Type B pancreatic cell (in vitro differentiated cells): ENCODE measurements at regions not wholly inside any gene's neighbourhood (a gene's known extent, or its start where the extent isn't known, plus 50 kb on each side); places are given as distances from the start of the nearest gene placed in this dataset.

ENCODE experiments used
- DNase-seq: peaks from one replicate; pipeline ENCODE4 v3.0.0; 2021; ENCODE audit warnings: mixed read lengths; ENCODE audit not compliant: unreplicated experiment; ENCODE audit errors: extremely low spot score
- H3K27ac Mint-ChIP-seq: 2 replicates; pipeline ENCODE4 v1.8.0; 2021; ENCODE audit warnings: mild to moderate bottlenecking, mixed read lengths
- H3K27me3 Mint-ChIP-seq: 2 replicates; pipeline ENCODE4 v1.8.0; 2021; ENCODE audit warnings: mixed read lengths
- H3K36me3 Mint-ChIP-seq: 2 replicates; pipeline ENCODE4 v1.8.0; 2021; ENCODE audit warnings: mixed read lengths
- H3K4me1 Mint-ChIP-seq: one replicate; pipeline ENCODE4 v1.8.0; 2021; ENCODE audit warnings: mixed read lengths; ENCODE audit not compliant: unreplicated experiment
- H3K4me3 Mint-ChIP-seq: 2 replicates; pipeline ENCODE4 v1.8.0; 2021; ENCODE audit warnings: mild to moderate bottlenecking, mixed read lengths
- H3K9me3 Mint-ChIP-seq: 2 replicates; pipeline ENCODE4 v1.8.0; 2021; ENCODE audit warnings: mixed read lengths
- TF ChIP-seq, protein P1 (sequence below): fragments of 200-600 bp; sonication (generic); conservative IDR thresholded peaks from 2 replicates; pipeline ENCODE4 v1.5.0; 2021; ENCODE audit warnings: antibody characterized with exemption, mild to moderate bottlenecking

DNA sequence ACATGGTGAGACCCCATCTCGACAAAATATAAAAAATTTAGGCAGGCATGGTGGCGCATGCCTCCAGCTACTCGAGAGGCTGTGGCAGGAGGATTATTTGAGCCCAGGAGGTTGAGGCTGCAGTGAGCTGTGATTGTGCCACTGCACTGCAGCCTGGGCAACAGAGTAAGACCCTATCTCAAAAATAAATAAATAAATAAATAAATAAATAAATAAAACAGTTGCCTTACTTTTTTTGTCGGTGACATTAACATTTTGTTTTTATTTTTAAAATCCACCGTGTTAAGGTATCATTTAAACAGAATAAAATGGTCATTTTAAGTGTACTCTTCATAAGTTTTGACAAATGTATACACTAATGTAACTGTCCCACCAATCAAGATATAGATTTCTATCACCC, 57.0 kb downstream of the RASL11A start:
- Mint-ChIP-seq H3K9me3 (no peaks in the 10 kb centered on the region), H3K4me3 (no peak overlapping the region), H3K4me1 (no peaks in the 10 kb centered on the region), H3K27me3 (peaks cover 22% of the 10 kb centered on the region), H3K36me3 (no peaks in the 10 kb centered on the region), H3K27ac (no peak overlapping the region)
- TF ChIP-seq, protein P1, sequence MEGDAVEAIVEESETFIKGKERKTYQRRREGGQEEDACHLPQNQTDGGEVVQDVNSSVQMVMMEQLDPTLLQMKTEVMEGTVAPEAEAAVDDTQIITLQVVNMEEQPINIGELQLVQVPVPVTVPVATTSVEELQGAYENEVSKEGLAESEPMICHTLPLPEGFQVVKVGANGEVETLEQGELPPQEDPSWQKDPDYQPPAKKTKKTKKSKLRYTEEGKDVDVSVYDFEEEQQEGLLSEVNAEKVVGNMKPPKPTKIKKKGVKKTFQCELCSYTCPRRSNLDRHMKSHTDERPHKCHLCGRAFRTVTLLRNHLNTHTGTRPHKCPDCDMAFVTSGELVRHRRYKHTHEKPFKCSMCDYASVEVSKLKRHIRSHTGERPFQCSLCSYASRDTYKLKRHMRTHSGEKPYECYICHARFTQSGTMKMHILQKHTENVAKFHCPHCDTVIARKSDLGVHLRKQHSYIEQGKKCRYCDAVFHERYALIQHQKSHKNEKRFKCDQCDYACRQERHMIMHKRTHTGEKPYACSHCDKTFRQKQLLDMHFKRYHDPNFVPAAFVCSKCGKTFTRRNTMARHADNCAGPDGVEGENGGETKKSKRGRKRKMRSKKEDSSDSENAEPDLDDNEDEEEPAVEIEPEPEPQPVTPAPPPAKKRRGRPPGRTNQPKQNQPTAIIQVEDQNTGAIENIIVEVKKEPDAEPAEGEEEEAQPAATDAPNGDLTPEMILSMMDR = no peak
- no peak for DNase-seq

DNA sequence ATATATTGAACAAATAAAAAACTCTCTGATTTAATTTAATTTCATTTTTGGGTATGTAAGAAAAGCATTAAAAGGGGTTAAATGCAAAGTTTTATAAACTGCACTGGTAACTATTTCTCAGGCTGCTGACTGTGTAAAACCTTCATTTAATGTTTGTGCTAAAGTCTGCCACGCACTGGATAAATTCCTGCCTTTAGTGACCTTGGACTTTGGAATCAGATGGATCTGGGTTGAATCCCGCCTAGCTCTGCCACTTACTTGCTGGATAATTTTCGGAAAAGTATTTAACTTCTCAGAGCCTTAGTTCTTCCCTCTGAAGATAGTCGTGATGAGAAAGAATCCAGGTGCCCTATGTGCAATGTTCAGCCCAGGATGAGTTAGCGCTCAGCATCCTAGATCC, 58.6 kb downstream of the RASL11A start:
- H3K36me3 Mint-ChIP-seq = no peaks in the 10 kb centered on the region
- H3K27ac Mint-ChIP-seq = no peak overlapping the region
- TF ChIP-seq, protein P1 = no peak
- no peak for DNase-seq
- no peaks in the 10 kb centered on the region for H3K9me3 Mint-ChIP-seq
- H3K4me1 Mint-ChIP-seq = no peaks in the 10 kb centered on the region
- peaks cover 18% of the 10 kb centered on the region for H3K27me3 Mint-ChIP-seq
- no peak overlapping the region for H3K4me3 Mint-ChIP-seq

DNA sequence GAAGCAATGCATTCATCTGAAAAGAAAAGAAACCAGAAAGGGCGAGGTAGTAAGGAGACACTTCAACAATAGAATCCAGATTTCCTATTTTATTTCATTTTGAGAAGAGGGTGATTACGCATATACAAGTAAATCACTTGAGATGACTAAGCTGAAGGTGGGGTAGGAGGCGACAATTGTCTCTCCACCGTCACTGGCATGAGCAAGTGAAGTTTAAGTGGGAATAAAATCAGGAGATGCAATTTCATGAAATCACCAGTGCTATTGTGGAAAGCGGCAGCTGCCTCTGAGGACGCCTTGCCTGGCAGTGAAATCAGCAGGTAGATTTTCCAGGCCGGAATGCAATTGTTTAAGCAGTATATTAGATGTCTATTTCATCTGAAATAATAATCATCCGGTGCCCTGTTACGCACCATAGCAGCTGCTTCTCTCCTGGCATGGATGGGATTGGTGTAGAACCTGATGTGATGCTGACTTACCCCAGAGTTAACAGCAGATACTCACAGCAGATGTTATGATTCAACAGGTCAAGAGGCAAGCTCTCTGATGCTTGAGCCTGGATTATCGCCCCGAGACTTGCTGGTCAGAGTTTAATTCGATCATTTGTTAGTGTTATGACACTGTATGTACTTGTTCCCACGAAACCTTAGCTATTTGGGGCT, 64.3 kb downstream of the RASL11A start:
- Mint-ChIP-seq H3K27ac (no peak overlapping the region), H3K9me3 (no peaks in the 10 kb centered on the region), H3K4me1 (no peaks in the 10 kb centered on the region), H3K27me3 (peaks cover 12% of the 10 kb centered on the region), H3K4me3 (no peak overlapping the region), H3K36me3 (peaks cover 4% of the 10 kb centered on the region)
- TF ChIP-seq, protein P1 = no peak
- no peak for DNase-seq

DNA sequence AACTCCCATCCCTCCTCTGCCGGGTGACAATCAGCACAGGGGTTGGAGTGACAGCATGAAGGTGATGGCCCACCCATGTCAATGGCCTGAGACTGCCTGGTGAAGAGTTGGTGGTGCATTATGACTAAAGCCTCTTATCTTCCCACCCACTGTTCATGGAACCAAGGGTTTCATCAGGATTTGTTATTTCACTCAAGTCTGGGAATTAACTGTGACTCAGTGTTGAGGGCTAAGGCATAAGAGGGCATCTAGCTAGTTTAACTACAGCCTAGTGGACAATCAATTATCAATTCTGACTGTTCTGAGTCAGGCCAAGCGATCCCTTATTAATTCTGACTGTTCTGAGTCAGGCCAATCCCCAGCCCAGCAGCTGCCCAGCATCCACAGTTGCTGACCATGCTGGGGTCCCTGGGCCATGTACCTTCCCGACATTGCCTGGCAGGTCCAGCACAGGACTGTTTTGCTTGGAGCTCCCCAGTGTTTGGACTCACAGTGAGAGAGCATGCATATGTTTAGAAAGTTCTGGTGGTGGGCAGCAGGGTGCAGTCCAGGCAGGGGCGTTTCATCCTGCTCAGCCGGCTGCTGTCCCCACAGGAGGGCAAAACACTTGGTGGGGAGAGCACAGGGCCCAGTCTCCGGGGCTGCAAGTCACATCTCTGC, 65.5 kb downstream of the RASL11A start:
- no peak for DNase-seq
- TF ChIP-seq, protein P1 = no peak
- Mint-ChIP-seq H3K9me3 (no peaks in the 10 kb centered on the region), H3K4me1 (no peaks in the 10 kb centered on the region), H3K27me3 (peaks cover 19% of the 10 kb centered on the region), H3K4me3 (no peak overlapping the region), H3K27ac (no peak overlapping the region), H3K36me3 (peaks cover 4% of the 10 kb centered on the region)

DNA sequence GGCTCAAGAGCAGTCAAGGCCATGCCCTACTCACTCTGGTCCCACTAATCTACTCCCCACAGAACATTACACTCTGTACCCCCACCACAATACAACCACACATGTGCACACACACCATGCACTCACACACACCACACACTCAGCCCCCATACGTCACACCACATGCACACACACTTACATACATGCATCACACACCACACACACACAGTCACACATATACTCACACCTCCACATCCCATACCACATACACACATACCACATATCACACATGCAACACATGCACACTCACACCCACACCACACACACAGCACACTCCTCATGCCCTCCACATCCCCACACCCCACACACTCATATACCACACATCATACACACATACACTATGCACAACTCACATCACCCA, 67.6 kb downstream of the RASL11A start:
- peaks cover 4% of the 10 kb centered on the region for H3K36me3 Mint-ChIP-seq
- TF ChIP-seq, protein P1 = no peak
- no peaks in the 10 kb centered on the region for H3K4me1 Mint-ChIP-seq
- no peak overlapping the region for H3K27ac Mint-ChIP-seq
- DNase-seq = no peak
- H3K9me3 Mint-ChIP-seq = no peaks in the 10 kb centered on the region
- H3K27me3 Mint-ChIP-seq = peaks cover 27% of the 10 kb centered on the region
- H3K4me3 Mint-ChIP-seq = no peak overlapping the region
